ENCODE measurements at regions not wholly inside any gene's neighbourhood (a gene's known extent, or its start where the extent isn't known, plus 50 kb on each side); places are given as distances from the start of the nearest gene placed in this dataset.
"Not testable (repeated sequence)": the region's sequence is repeated elsewhere in the genome, so short reads cannot be mapped to it uniquely, and the experiment has no call there.

GRCh38 chr15:87557881-87558280 lies 698.7 kb downstream of the NTRK3 start:
- no peak overlapping the region for H3K27ac Mint-ChIP-seq
- no peaks in the 10 kb centered on the region for H3K4me1 Mint-ChIP-seq (ENCODE audit: low read depth in 2 of 2)
- no peak for ATAC-seq
- DNase-seq (ENCODE audit: low spot score) = no peak
- no peak overlapping the region for H3K4me3 Mint-ChIP-seq
- H3K27me3 Mint-ChIP-seq = peaks cover 2 to 5% of the 10 kb centered on the region in 2 donors
- peaks cover 9% of the 10 kb centered on the region for H3K9me3 Mint-ChIP-seq
- H3K36me3 Mint-ChIP-seq = peaks cover 7% of the 10 kb centered on the region

GRCh38 chr15:87556886-87557285 lies 699.7 kb downstream of the NTRK3 start:
- peaks cover 7% of the 10 kb centered on the region for H3K36me3 Mint-ChIP-seq
- ATAC-seq (no peak), DNase-seq (ENCODE audit: low spot score) (no peak)
- no peak overlapping the region for H3K27ac Mint-ChIP-seq
- H3K4me3 Mint-ChIP-seq = no peak overlapping the region
- H3K4me1 Mint-ChIP-seq (ENCODE audit: low read depth in 2 of 2) = no peaks in the 10 kb centered on the region
- peaks cover 9% of the 10 kb centered on the region for H3K9me3 Mint-ChIP-seq
- H3K27me3 Mint-ChIP-seq = peaks cover 2 to 5% of the 10 kb centered on the region in 2 donors

GRCh38 chr15:87549860-87550259 lies 706.7 kb downstream of the NTRK3 start:
- Mint-ChIP-seq H3K27me3 (no peaks in the 10 kb centered on the region), H3K4me1 (ENCODE audit: low read depth in 2 of 2) (no peaks in the 10 kb centered on the region), H3K36me3 (peaks cover 7% of the 10 kb centered on the region), H3K9me3 (peaks cover 6% of the 10 kb centered on the region), H3K4me3 (no peak overlapping the region), H3K27ac (no peak overlapping the region)
- ATAC-seq = no peak
- DNase-seq (ENCODE audit: low spot score) = no peak

- no peak for ATAC-seq
- Mint-ChIP-seq H3K36me3 (peaks cover 7% of the 10 kb centered on the region), H3K4me1 (ENCODE audit: low read depth in 2 of 2) (no peaks in the 10 kb centered on the region), H3K9me3 (peaks cover 6% of the 10 kb centered on the region), H3K27ac (no peak overlapping the region), H3K27me3 (no peaks in the 10 kb centered on the region), H3K4me3 (no peak overlapping the region)
- DNase-seq (ENCODE audit: low spot score) = no peak
Observed at GRCh38 chr15:87549296-87549695, 707.2 kb downstream of the NTRK3 start.

GRCh38 chr15:87548590-87548989 lies 707.9 kb downstream of the NTRK3 start:
- not testable (repeated sequence) for H3K36me3 Mint-ChIP-seq; DNase-seq (ENCODE audit: low spot score); H3K4me3 Mint-ChIP-seq; ATAC-seq; H3K4me1 Mint-ChIP-seq (ENCODE audit: low read depth in 2 of 2); H3K27ac Mint-ChIP-seq; H3K9me3 Mint-ChIP-seq; H3K27me3 Mint-ChIP-seq

GRCh38 chr15:87547470-87548181 lies 708.9 kb downstream of the NTRK3 start:
- Mint-ChIP-seq H3K9me3 (no peaks in the 10 kb centered on the region), H3K27me3 (no peaks in the 10 kb centered on the region), H3K4me1 (ENCODE audit: low read depth in 2 of 2) (no peaks in the 10 kb centered on the region), H3K27ac (no peak overlapping the region), H3K36me3 (no peaks in the 10 kb centered on the region), H3K4me3 (no peak overlapping the region)
- ATAC-seq = no peak
- DNase-seq (ENCODE audit: low spot score) = no peak

- ATAC-seq = no peak
- H3K4me1 Mint-ChIP-seq (ENCODE audit: low read depth in 2 of 2) = no peaks in the 10 kb centered on the region
- H3K36me3 Mint-ChIP-seq = no peaks in the 10 kb centered on the region
Observed at GRCh38 chr15:87538327-87538834, 718.2 kb downstream of the NTRK3 start.

GRCh38 chr15:87537295-87537694 lies 719.2 kb downstream of the NTRK3 start:
- DNase-seq (ENCODE audit: low spot score) = no peak
- H3K4me3 Mint-ChIP-seq = no peak overlapping the region
- H3K27me3 Mint-ChIP-seq = no peaks in the 10 kb centered on the region
- no peaks in the 10 kb centered on the region for H3K4me1 Mint-ChIP-seq (ENCODE audit: low read depth in 2 of 2)
- no peaks in the 10 kb centered on the region for H3K36me3 Mint-ChIP-seq
- peaks cover 4% of the 10 kb centered on the region for H3K9me3 Mint-ChIP-seq
- ATAC-seq = no peak
- H3K27ac Mint-ChIP-seq = no peak overlapping the region

More at GRCh38 chr15:87538327-87538834, 718.2 kb downstream of the NTRK3 start:
- Mint-ChIP-seq H3K27ac (no peak overlapping the region), H3K9me3 (peaks cover 2% of the 10 kb centered on the region), H3K4me3 (no peak overlapping the region), H3K27me3 (no peaks in the 10 kb centered on the region)
- DNase-seq (ENCODE audit: low spot score) = no peak

- not testable (repeated sequence) for H3K4me3 Mint-ChIP-seq; H3K27me3 Mint-ChIP-seq; H3K4me1 Mint-ChIP-seq (ENCODE audit: low read depth in 2 of 2); H3K27ac Mint-ChIP-seq; H3K36me3 Mint-ChIP-seq; DNase-seq (ENCODE audit: low spot score); H3K9me3 Mint-ChIP-seq; ATAC-seq
Observed at GRCh38 chr15:87533637-87534036, 722.9 kb downstream of the NTRK3 start.

- Mint-ChIP-seq H3K9me3 (peaks cover 10% of the 10 kb centered on the region), H3K4me1 (ENCODE audit: low read depth in 2 of 2) (no peaks in the 10 kb centered on the region), H3K27me3 (no peaks in the 10 kb centered on the region), H3K4me3 (no peak overlapping the region), H3K36me3 (no peaks in the 10 kb centered on the region), H3K27ac (no peak overlapping the region)
- ATAC-seq (no peak), DNase-seq (ENCODE audit: low spot score) (no peak)
Observed at GRCh38 chr15:87528873-87529272, 727.7 kb downstream of the NTRK3 start.

- H3K36me3 Mint-ChIP-seq = no peaks in the 10 kb centered on the region
- no peak overlapping the region for H3K4me3 Mint-ChIP-seq
- no peak for DNase-seq (ENCODE audit: low spot score)
- H3K27me3 Mint-ChIP-seq = no peaks in the 10 kb centered on the region
- H3K4me1 Mint-ChIP-seq (ENCODE audit: low read depth in 2 of 2) = no peaks in the 10 kb centered on the region
- H3K9me3 Mint-ChIP-seq = peaks cover 5% of the 10 kb centered on the region
- no peak overlapping the region for H3K27ac Mint-ChIP-seq
- no peak for ATAC-seq
Observed at GRCh38 chr15:87527875-87528274, 728.7 kb downstream of the NTRK3 start.

- ATAC-seq (no peak), DNase-seq (ENCODE audit: low spot score) (no peak)
- Mint-ChIP-seq H3K27ac (no peak overlapping the region), H3K27me3 (no peaks in the 10 kb centered on the region), H3K4me1 (ENCODE audit: low read depth in 2 of 2) (no peaks in the 10 kb centered on the region), H3K4me3 (no peak overlapping the region), H3K36me3 (no peaks in the 10 kb centered on the region), H3K9me3 (peaks cover 5% of the 10 kb centered on the region)
Observed at GRCh38 chr15:87527416-87527815, 729.1 kb downstream of the NTRK3 start.

- no peak for DNase-seq (ENCODE audit: low spot score)
- Mint-ChIP-seq H3K27me3 (no peaks in the 10 kb centered on the region), H3K4me3 (no peak overlapping the region), H3K36me3 (no peaks in the 10 kb centered on the region), H3K9me3 (peaks cover 3% of the 10 kb centered on the region), H3K4me1 (ENCODE audit: low read depth in 2 of 2) (no peaks in the 10 kb centered on the region), H3K27ac (no peak overlapping the region)
- ATAC-seq = no peak
Observed at GRCh38 chr15:87523516-87523915, 733.0 kb downstream of the NTRK3 start.

- no peaks in the 10 kb centered on the region for H3K27me3 Mint-ChIP-seq
- H3K36me3 Mint-ChIP-seq = no peaks in the 10 kb centered on the region
- no peaks in the 10 kb centered on the region for H3K4me1 Mint-ChIP-seq (ENCODE audit: low read depth in 2 of 2)
- DNase-seq (ENCODE audit: low spot score) (no peak), ATAC-seq (no peak)
- H3K9me3 Mint-ChIP-seq = peaks cover 3% of the 10 kb centered on the region
- no peak overlapping the region for H3K27ac Mint-ChIP-seq
- no peak overlapping the region for H3K4me3 Mint-ChIP-seq
Observed at GRCh38 chr15:87522997-87523396, 733.5 kb downstream of the NTRK3 start.

GRCh38 chr15:87518957-87519356 lies 737.6 kb downstream of the NTRK3 start:
- Mint-ChIP-seq H3K36me3 (no peaks in the 10 kb centered on the region), H3K4me3 (no peak overlapping the region)

More at GRCh38 chr15:87518957-87519356, 737.6 kb downstream of the NTRK3 start:
- no peak overlapping the region for H3K27ac Mint-ChIP-seq
- H3K4me1 Mint-ChIP-seq (ENCODE audit: low read depth in 2 of 2) = no peaks in the 10 kb centered on the region
- no peaks in the 10 kb centered on the region for H3K9me3 Mint-ChIP-seq
- ATAC-seq (no peak), DNase-seq (ENCODE audit: low spot score) (no peak)
- H3K27me3 Mint-ChIP-seq = no peaks in the 10 kb centered on the region

Measured in natural killer cell treated with Interleukin-12 subunit alpha and Interleukin-12 subunit beta and Interleukin-15 and Interleukin-18, amount 100 ng/mL, for 72 hours (primary cell).